ENCODE measurements at regions not wholly inside any gene's neighbourhood (a gene's known extent, or its start where the extent isn't known, plus 50 kb on each side); places are given as distances from the start of the nearest gene placed in this dataset.

DNA sequence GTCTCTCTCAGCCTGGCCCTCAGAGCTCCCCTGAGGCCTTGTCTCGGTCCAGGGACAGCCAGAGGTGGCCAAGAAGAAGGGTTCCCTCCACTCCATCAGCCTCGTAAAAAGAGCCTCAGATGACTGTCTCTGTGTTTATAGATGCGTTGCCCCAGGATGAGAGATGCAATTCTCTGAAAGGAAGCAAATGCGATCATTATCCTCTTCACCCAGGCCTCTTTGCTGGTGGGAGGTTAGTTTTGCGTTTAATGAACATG lies 90.4 kb downstream of the YTHDF1 start:
- TF ChIP-seq EZH2phosphoT487 (conservative IDR thresholded peaks at IDR 0.05; ENCODE audit: low read length) = no peak
- TF ChIP-seq, protein P1, sequence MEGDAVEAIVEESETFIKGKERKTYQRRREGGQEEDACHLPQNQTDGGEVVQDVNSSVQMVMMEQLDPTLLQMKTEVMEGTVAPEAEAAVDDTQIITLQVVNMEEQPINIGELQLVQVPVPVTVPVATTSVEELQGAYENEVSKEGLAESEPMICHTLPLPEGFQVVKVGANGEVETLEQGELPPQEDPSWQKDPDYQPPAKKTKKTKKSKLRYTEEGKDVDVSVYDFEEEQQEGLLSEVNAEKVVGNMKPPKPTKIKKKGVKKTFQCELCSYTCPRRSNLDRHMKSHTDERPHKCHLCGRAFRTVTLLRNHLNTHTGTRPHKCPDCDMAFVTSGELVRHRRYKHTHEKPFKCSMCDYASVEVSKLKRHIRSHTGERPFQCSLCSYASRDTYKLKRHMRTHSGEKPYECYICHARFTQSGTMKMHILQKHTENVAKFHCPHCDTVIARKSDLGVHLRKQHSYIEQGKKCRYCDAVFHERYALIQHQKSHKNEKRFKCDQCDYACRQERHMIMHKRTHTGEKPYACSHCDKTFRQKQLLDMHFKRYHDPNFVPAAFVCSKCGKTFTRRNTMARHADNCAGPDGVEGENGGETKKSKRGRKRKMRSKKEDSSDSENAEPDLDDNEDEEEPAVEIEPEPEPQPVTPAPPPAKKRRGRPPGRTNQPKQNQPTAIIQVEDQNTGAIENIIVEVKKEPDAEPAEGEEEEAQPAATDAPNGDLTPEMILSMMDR (IDR thresholded peaks at IDR 0.05; ENCODE audit: insufficient read depth, low read length, poor library complexity, severe bottlenecking) = no peak
